Tibial nerve (tissue), 4 donors: ENCODE measurements at regions not wholly inside any gene's neighbourhood (a gene's known extent, or its start where the extent isn't known, plus 50 kb on each side); places are given as distances from the start of the nearest gene placed in this dataset.

Experiments used
- DNase-seq, 2 donors: peaks; one replicate each; pipeline ENCODE4 v3.0.0-alpha.2; 2019; ENCODE audit warnings: low spot score in 2 of 2
- H3K27ac ChIP-seq, 4 donors: fragments of 200-600 bp; sonication (generic) in 3 of 4; one replicate each; pipeline ENCODE4 v1.5.1; 2017 to 2019; ENCODE audit warnings: mild to moderate bottlenecking in 1 of 4
- H3K27me3 ChIP-seq, 2 donors: fragments of 200-600 bp; sonication (generic) in 1 of 2; one replicate each; pipeline versions ENCODE4 v1.5.1 to v1.6.0; 2017 to 2019
- H3K36me3 ChIP-seq, 3 donors: fragments of 200-600 bp; sonication (generic); one replicate each; pipeline ENCODE4 v1.5.1; 2018 to 2019
- H3K4me1 ChIP-seq, 4 donors: fragments of 200-600 bp; sonication (generic) in 3 of 4; one replicate each; pipeline ENCODE4 v1.5.1; 2017 to 2019
- H3K4me3 ChIP-seq, 4 donors: fragments of 200-600 bp; sonication (generic) in 3 of 4; one replicate each; pipeline ENCODE4 v1.5.1; 2017 to 2019; ENCODE audit warnings: mild to moderate bottlenecking in 1 of 4, moderate library complexity in 1 of 4
- H3K9me3 ChIP-seq, 4 donors: fragments of 200-600 bp; sonication (generic) in 3 of 4; one replicate each; pipeline ENCODE4 v1.5.1; 2017 to 2019
- CTCF ChIP-seq, 5 experiments: fragments of 200-600 bp in 3 of 5; fragments of 450-650 bp in 2 of 5; sonication (generic) in 3 of 5; IDR thresholded peaks; one replicate each; pipeline ENCODE4 v1.5.1; 2016 to 2019; ENCODE audit warnings: antibody characterized with exemption in 5 of 5, mild to moderate bottlenecking in 3 of 5, moderate library complexity in 2 of 5
- EP300 ChIP-seq, 2 donors: sonication (generic); formaldehyde crosslinking; IDR thresholded peaks; one replicate each; pipeline ENCODE4 v1.6.1; 2017; ENCODE audit warnings: antibody characterized with exemption in 2 of 2, mild to moderate bottlenecking in 1 of 2
- POLR2A ChIP-seq, 2 donors: fragments of 450-650 bp; IDR thresholded peaks; one replicate each; pipeline ENCODE4 v1.6.1; 2017; ENCODE audit warnings: antibody characterized with exemption in 2 of 2, mild to moderate bottlenecking in 2 of 2, moderate library complexity in 2 of 2
- WGBS, 2 donors: methylation state at CpG; one replicate each; pipeline ENCODE4 v1.1.5; 2018; 5-methylcytosine and 5-hydroxymethylcytosine counted together

GRCh38 chr10:76631036-76631670, 1006.5 kb downstream of the KCNMA1 start:
- WGBS, 2 donors: 94 to 97% methylated on average over 5 of the region's 5 CpGs
- no peaks in the 10 kb centered on the region for H3K36me3 ChIP-seq
- no peak overlapping the region for H3K4me3 ChIP-seq
- no peaks in the 10 kb centered on the region for H3K27me3 ChIP-seq
- peaks cover 0 to 15% (median 0%) of the 10 kb centered on the region in 4 donors for H3K4me1 ChIP-seq
- H3K27ac ChIP-seq: no peak overlapping the region
- TF ChIP-seq POLR2A (IDR thresholded peaks at IDR 0.05) (no peak), EP300 (IDR thresholded peaks at IDR 0.05) (no peak), CTCF (IDR thresholded peaks at IDR 0.05) (no peak)
- no peaks in the 10 kb centered on the region for H3K9me3 ChIP-seq
- DNase-seq: no peak

- H3K36me3 ChIP-seq: no peaks in the 10 kb centered on the region
- H3K4me3 ChIP-seq: no peak overlapping the region
- 83 to 92% methylated on average over 1 of the region's 1 CpG for WGBS, 2 donors
- H3K9me3 ChIP-seq: no peaks in the 10 kb centered on the region
- DNase-seq: no peak
- TF ChIP-seq CTCF (IDR thresholded peaks at IDR 0.05): no peak
- TF ChIP-seq EP300 (IDR thresholded peaks at IDR 0.05): no peak
- TF ChIP-seq POLR2A (IDR thresholded peaks at IDR 0.05): no peak
- no peak overlapping the region for H3K27ac ChIP-seq
- peaks cover 0 to 15% (median 0%) of the 10 kb centered on the region in 4 donors for H3K4me1 ChIP-seq
- H3K27me3 ChIP-seq: no peaks in the 10 kb centered on the region
Observed at GRCh38 chr10:76628801-76629200, 1008.8 kb downstream of the KCNMA1 start.

- no peak for DNase-seq
- no peaks in the 10 kb centered on the region for H3K36me3 ChIP-seq
- H3K4me3 ChIP-seq: no peak overlapping the region
- H3K27ac ChIP-seq: no peak overlapping the region
- 39 to 48% methylated on average over 2 of the region's 2 CpGs for WGBS, 2 donors
- H3K4me1 ChIP-seq: no peaks in the 10 kb centered on the region
- H3K9me3 ChIP-seq: no peaks in the 10 kb centered on the region
- no peaks in the 10 kb centered on the region for H3K27me3 ChIP-seq
- TF ChIP-seq POLR2A (IDR thresholded peaks at IDR 0.05) (no peak), CTCF (IDR thresholded peaks at IDR 0.05) (no peak), EP300 (IDR thresholded peaks at IDR 0.05) (no peak)
Observed at GRCh38 chr10:76626386-76626785, 1011.2 kb downstream of the KCNMA1 start.

- Histone ChIP-seq H3K4me1 (no peaks in the 10 kb centered on the region), H3K4me3 (no peak overlapping the region), H3K27me3 (no peaks in the 10 kb centered on the region), H3K9me3 (peaks cover 0 to 13% (median 0%) of the 10 kb centered on the region in 4 donors), H3K27ac (no peak overlapping the region), H3K36me3 (no peaks in the 10 kb centered on the region)
- DNase-seq: no peak
- no peak for TF ChIP-seq POLR2A (IDR thresholded peaks at IDR 0.05)
- no peak for TF ChIP-seq CTCF (IDR thresholded peaks at IDR 0.05)
- no peak for TF ChIP-seq EP300 (IDR thresholded peaks at IDR 0.05)
- WGBS, 2 donors: 85 to 95% methylated on average over 6 of the region's 6 CpGs
Observed at GRCh38 chr10:76624470-76624869, 1013.1 kb downstream of the KCNMA1 start.

GRCh38 chr10:76621886-76622620, 1015.6 kb downstream of the KCNMA1 start:
- Histone ChIP-seq H3K9me3 (peaks cover 0 to 15% (median 0%) of the 10 kb centered on the region in 4 donors), H3K36me3 (no peaks in the 10 kb centered on the region), H3K4me1 (no peaks in the 10 kb centered on the region), H3K27ac (no peak overlapping the region), H3K4me3 (no peak overlapping the region), H3K27me3 (no peaks in the 10 kb centered on the region)
- no peak for TF ChIP-seq CTCF (IDR thresholded peaks at IDR 0.05)
- TF ChIP-seq POLR2A (IDR thresholded peaks at IDR 0.05): no peak
- DNase-seq: no peak
- WGBS, 2 donors: 53 to 90% methylated on average over 2 of the region's 2 CpGs
